Keratinocyte (primary cell): ENCODE measurements at regions not wholly inside any gene's neighbourhood (a gene's known extent, or its start where the extent isn't known, plus 50 kb on each side); places are given as distances from the start of the nearest gene placed in this dataset.

ENCODE experiments used
- DNase-seq: peaks from one replicate; pipeline ENCODE4 v3.0.0-alpha.2; 2011; ENCODE audit warnings: low read depth, missing footprints, low spot score
- FAIRE-seq: peaks from 2 replicates; lab custom pipeline; 2011; peaks lifted over from hg19 to GRCh38; lab: Jason Lieb, UNC
- H2AFZ ChIP-seq: 2 replicates; pipeline ENCODE4 v1.6.0; 2012; ENCODE audit warnings: low read length, control low read depth, inconsistent platforms; ENCODE audit not compliant: control insufficient read depth
- H3K27ac ChIP-seq: 2 replicates; pipeline ENCODE4 v1.5.1; 2011; ENCODE audit warnings: low read length; ENCODE audit not compliant: control insufficient read depth, insufficient read depth
- H3K27me3 ChIP-seq: 3 replicates; pipeline ENCODE4 v1.6.0; 2011; ENCODE audit warnings: low read length; ENCODE audit not compliant: control insufficient read depth, insufficient read depth; ENCODE audit errors: extremely low read depth
- H3K36me3 ChIP-seq, 2 experiments: 2 replicates in 1 of 2; 3 replicates in 1 of 2; pipeline ENCODE4 v1.5.1; 2011; ENCODE audit warnings: low read length in 2 of 2, mild to moderate bottlenecking in 1 of 2; ENCODE audit not compliant: control insufficient read depth in 2 of 2, insufficient read depth in 2 of 2; ENCODE audit errors: extremely low read depth in 1 of 2
- H3K4me1 ChIP-seq: 3 replicates; pipeline ENCODE4 v1.5.1; 2011; ENCODE audit warnings: low read length; ENCODE audit not compliant: control insufficient read depth, insufficient read depth; ENCODE audit errors: extremely low read depth
- H3K4me2 ChIP-seq: 3 replicates; pipeline ENCODE4 v1.6.0; 2011; ENCODE audit warnings: low read depth, low read length; ENCODE audit not compliant: control insufficient read depth, insufficient read depth; ENCODE audit errors: extremely low read depth
- H3K4me3 ChIP-seq, 3 experiments: fragments of 200-600 bp in 1 of 3; sonication (generic) in 1 of 3; 2 replicates in 2 of 3; 3 replicates in 1 of 3; pipeline ENCODE4 v1.5.1; 2011 to 2016; ENCODE audit warnings: low read length in 3 of 3, mild to moderate bottlenecking in 3 of 3, control low read depth in 2 of 3, inconsistent platforms in 1 of 3, low read depth in 1 of 3, mixed read lengths in 1 of 3, mixed run types in 1 of 3, moderate library complexity in 1 of 3; ENCODE audit not compliant: control insufficient read depth in 2 of 3, insufficient read depth in 2 of 3; ENCODE audit errors: extremely low read depth in 1 of 3
- H3K79me2 ChIP-seq: 2 replicates; pipeline ENCODE4 v1.6.0; 2012; ENCODE audit warnings: low read length; ENCODE audit not compliant: control insufficient read depth, insufficient read depth
- H3K9ac ChIP-seq: 3 replicates; pipeline ENCODE4 v1.6.0; 2011; ENCODE audit warnings: low read length; ENCODE audit not compliant: control insufficient read depth, insufficient read depth; ENCODE audit errors: extremely low read depth
- H3K9me1 ChIP-seq: 3 replicates; pipeline ENCODE4 v1.6.0; 2011; ENCODE audit warnings: low read length; ENCODE audit not compliant: control insufficient read depth, insufficient read depth; ENCODE audit errors: extremely low read depth
- H3K9me3 ChIP-seq: 2 replicates; pipeline ENCODE4 v1.5.1; 2012; ENCODE audit warnings: low read depth, low read length; ENCODE audit not compliant: control insufficient read depth
- H4K20me1 ChIP-seq: 3 replicates; pipeline ENCODE4 v1.6.0; 2011; ENCODE audit warnings: low read length; ENCODE audit not compliant: control insufficient read depth, insufficient read depth; ENCODE audit errors: extremely low read depth
- CTCF ChIP-seq, 3 experiments: IDR thresholded peaks in 1 of 3; conservative IDR thresholded peaks in 1 of 3; optimal IDR thresholded peaks in 1 of 3; 2 replicates in 2 of 3; 3 replicates in 1 of 3; pipeline versions ENCODE3 to v1.5.1; 2011; ENCODE audit warnings: low read length in 3 of 3, mild to moderate bottlenecking in 3 of 3, moderate library complexity in 2 of 3, control low read depth in 1 of 3, inconsistent platforms in 1 of 3; ENCODE audit not compliant: insufficient read depth in 2 of 3; ENCODE audit errors: extremely low read depth in 1 of 3
- EZH2 ChIP-seq: IDR thresholded peaks from one replicate; pipeline ENCODE4 v1.6.1; 2012; ENCODE audit warnings: inconsistent platforms, mild to moderate bottlenecking, low read length, moderate library complexity
- dilution Hi-C: fragments of 300-500 bp; cut with MboI; formaldehyde crosslinking; loops from one replicate; pipeline ENCODE4 v1.7.0; 2020; ENCODE audit warnings: low sequenced_read_pairs; ENCODE audit not compliant: extremely low pct_ligation_motif_present

- H3K27ac ChIP-seq: no peak overlapping the region
- dilution Hi-C loops: no loop called here
- peak; percentile 13 for FAIRE-seq
Measured at GRCh38 chr14:37655418-37655817, 60.0 kb downstream of the TTC6 start.

DNA sequence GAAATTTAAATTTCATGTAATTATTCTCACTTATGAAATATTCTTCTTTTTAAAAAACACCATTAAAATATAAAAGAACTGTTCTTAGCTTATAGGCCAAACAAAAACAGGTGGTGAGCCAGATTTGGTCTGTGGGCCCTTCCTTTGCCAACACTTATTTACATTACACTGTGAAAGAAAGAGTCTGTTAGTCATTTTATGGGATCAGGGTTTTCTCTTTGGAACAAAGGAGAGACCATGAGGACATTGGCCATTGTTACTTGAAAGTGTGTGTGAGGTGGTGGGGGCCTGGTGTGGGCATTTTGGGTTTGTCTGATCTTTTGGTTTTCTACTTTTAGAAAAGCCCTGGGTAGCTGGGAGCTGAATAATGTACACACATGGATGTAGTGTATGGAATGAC lies 62.7 kb downstream of the TTC6 start:
- Histone ChIP-seq H3K27ac (no peak overlapping the region), H3K9ac (no peak overlapping the region), H3K4me2 (no peak overlapping the region), H3K27me3 (no peaks in the 10 kb centered on the region), H3K9me3 (no peaks in the 10 kb centered on the region), H4K20me1 (no peaks in the 10 kb centered on the region), H3K9me1 (no peaks in the 10 kb centered on the region), H3K79me2 (no peaks in the 10 kb centered on the region), H3K36me3 (no peaks in the 10 kb centered on the region), H2AFZ (peak overlapping the region; percentile 6), H3K4me1 (peaks cover 3% of the 10 kb centered on the region), H3K4me3 (no peak overlapping the region)
- TF ChIP-seq EZH2 (no peak), CTCF (optimal IDR thresholded peaks at IDR 0.05 in 1 of 3, IDR thresholded peaks at IDR 0.05 in 1 of 3, conservative IDR thresholded peaks at IDR 0.05 in 1 of 3; ENCODE audit: extremely low read depth in 1 of 3, insufficient read depth in 2 of 3, low read length in 3 of 3) (no peak)
- no peak for DNase-seq
- FAIRE-seq: no peak
- dilution Hi-C loops: no loop called here

More at GRCh38 chr14:37655418-37655817, 60.0 kb downstream of the TTC6 start:
- Histone ChIP-seq H3K27me3 (no peaks in the 10 kb centered on the region), H3K9ac (no peak overlapping the region), H3K9me1 (no peaks in the 10 kb centered on the region), H3K79me2 (no peaks in the 10 kb centered on the region), H3K4me1 (peaks cover 3% of the 10 kb centered on the region), H2AFZ (peak overlapping the region; percentile 26), H3K9me3 (no peaks in the 10 kb centered on the region), H4K20me1 (no peaks in the 10 kb centered on the region), H3K4me3 (no peak overlapping the region), H3K36me3 (no peaks in the 10 kb centered on the region), H3K4me2 (no peak overlapping the region)
- DNase-seq: no peak
- TF ChIP-seq EZH2 (no peak), CTCF (optimal IDR thresholded peaks at IDR 0.05 in 1 of 3, IDR thresholded peaks at IDR 0.05 in 1 of 3, conservative IDR thresholded peaks at IDR 0.05 in 1 of 3; ENCODE audit: extremely low read depth in 1 of 3, insufficient read depth in 2 of 3, low read length in 3 of 3) (no peak)
